ENCODE measurements at regions not wholly inside any gene's neighbourhood (a gene's known extent, or its start where the extent isn't known, plus 50 kb on each side); places are given as distances from the start of the nearest gene placed in this dataset.

DNA sequence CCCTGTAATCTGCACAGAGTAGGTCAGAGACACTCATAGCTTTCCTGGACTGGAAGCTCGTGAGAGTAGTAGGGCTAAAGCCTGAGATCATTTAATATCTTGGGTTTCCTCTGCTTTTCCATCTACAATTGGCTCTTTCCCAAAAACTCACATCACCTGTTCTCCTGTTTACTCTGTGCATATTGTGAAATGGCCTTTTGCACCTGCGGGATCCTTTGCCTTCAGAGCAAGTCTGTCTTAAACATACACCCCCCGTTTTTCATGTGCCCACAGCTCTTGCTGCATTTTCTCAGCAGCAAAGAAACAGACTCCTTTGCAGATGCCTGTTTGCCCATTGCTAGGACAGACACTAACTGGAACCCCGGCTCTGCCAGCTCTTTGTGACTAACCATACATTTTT, 608.3 kb upstream of the PCDH10 start:
- TF ChIP-seq, protein P1, sequence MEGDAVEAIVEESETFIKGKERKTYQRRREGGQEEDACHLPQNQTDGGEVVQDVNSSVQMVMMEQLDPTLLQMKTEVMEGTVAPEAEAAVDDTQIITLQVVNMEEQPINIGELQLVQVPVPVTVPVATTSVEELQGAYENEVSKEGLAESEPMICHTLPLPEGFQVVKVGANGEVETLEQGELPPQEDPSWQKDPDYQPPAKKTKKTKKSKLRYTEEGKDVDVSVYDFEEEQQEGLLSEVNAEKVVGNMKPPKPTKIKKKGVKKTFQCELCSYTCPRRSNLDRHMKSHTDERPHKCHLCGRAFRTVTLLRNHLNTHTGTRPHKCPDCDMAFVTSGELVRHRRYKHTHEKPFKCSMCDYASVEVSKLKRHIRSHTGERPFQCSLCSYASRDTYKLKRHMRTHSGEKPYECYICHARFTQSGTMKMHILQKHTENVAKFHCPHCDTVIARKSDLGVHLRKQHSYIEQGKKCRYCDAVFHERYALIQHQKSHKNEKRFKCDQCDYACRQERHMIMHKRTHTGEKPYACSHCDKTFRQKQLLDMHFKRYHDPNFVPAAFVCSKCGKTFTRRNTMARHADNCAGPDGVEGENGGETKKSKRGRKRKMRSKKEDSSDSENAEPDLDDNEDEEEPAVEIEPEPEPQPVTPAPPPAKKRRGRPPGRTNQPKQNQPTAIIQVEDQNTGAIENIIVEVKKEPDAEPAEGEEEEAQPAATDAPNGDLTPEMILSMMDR (IDR thresholded peaks at IDR 0.05): no peak
- TF ChIP-seq POLR2A (IDR thresholded peaks at IDR 0.05): no peak

All from esophagus squamous epithelium (tissue), 4 donors.